ENCODE measurements at regions not wholly inside any gene's neighbourhood (a gene's known extent, or its start where the extent isn't known, plus 50 kb on each side); places are given as distances from the start of the nearest gene placed in this dataset.
A peak's percentile ranks its signal among the peaks of the same experiment; 100 is the strongest.
"Not testable (repeated sequence)": the region's sequence is repeated elsewhere in the genome, so short reads cannot be mapped to it uniquely, and the experiment has no call there.

- DNase-seq = no peak
Measured at GRCh38 chr9:84512493-84512892, 157.0 kb upstream of the NTRK2 start.

GRCh38 chr9:84513473-84513872 lies 156.1 kb upstream of the NTRK2 start:
- DNase-seq = no peak

- no peak for DNase-seq
Measured at GRCh38 chr9:84513979-84514378, 155.6 kb upstream of the NTRK2 start.

GRCh38 chr9:84514421-84514820 lies 155.1 kb upstream of the NTRK2 start:
- DNase-seq = no peak

GRCh38 chr9:84517026-84517425 lies 152.5 kb upstream of the NTRK2 start:
- no peak for DNase-seq

GRCh38 chr9:84519413-84519812 lies 150.1 kb upstream of the NTRK2 start:
- no peak for DNase-seq

GRCh38 chr9:84521208-84521607 lies 148.3 kb upstream of the NTRK2 start:
- DNase-seq = no peak

- not testable (repeated sequence) for DNase-seq
Measured at GRCh38 chr9:84526211-84526610, 143.3 kb upstream of the NTRK2 start.

- DNase-seq = not testable (repeated sequence)
Measured at GRCh38 chr9:84527060-84527720, 142.3 kb upstream of the NTRK2 start.

- DNase-seq = not testable (repeated sequence)
Measured at GRCh38 chr9:84535973-84536372, 133.6 kb upstream of the NTRK2 start.

- no peak for DNase-seq
Measured at GRCh38 chr9:84538879-84539278, 130.7 kb upstream of the NTRK2 start.

GRCh38 chr9:84542554-84542953 lies 127.0 kb upstream of the NTRK2 start:
- DNase-seq = peak; percentile 5

GRCh38 chr9:84554069-84554664 lies 115.4 kb upstream of the NTRK2 start:
- no peak for DNase-seq

- DNase-seq = no peak
Measured at GRCh38 chr9:84556556-84556955, 113.0 kb upstream of the NTRK2 start.

- no peak for DNase-seq
Measured at GRCh38 chr9:84557751-84558150, 111.8 kb upstream of the NTRK2 start.

GRCh38 chr9:84563691-84564090 lies 105.8 kb upstream of the NTRK2 start:
- no peak for DNase-seq

GRCh38 chr9:84567805-84568204 lies 101.7 kb upstream of the NTRK2 start:
- DNase-seq = no peak

- DNase-seq = no peak
Measured at GRCh38 chr9:84570482-84571154, 98.9 kb upstream of the NTRK2 start.

- no peak for DNase-seq
Measured at GRCh38 chr9:84573083-84573482, 96.4 kb upstream of the NTRK2 start.

- DNase-seq = no peak
Measured at GRCh38 chr9:84575705-84576104, 93.8 kb upstream of the NTRK2 start.

GRCh38 chr9:84583866-84584265 lies 85.7 kb upstream of the NTRK2 start:
- no peak for DNase-seq

GRCh38 chr9:84586662-84587061 lies 82.9 kb upstream of the NTRK2 start:
- no peak for DNase-seq

- no peak for DNase-seq
Measured at GRCh38 chr9:84587153-84587552, 82.4 kb upstream of the NTRK2 start.

- no peak for DNase-seq
Measured at GRCh38 chr9:84589542-84589941, 80.0 kb upstream of the NTRK2 start.
